ENCODE measurements at regions not wholly inside any gene's neighbourhood (a gene's known extent, or its start where the extent isn't known, plus 50 kb on each side); places are given as distances from the start of the nearest gene placed in this dataset.
A peak's percentile ranks its signal among the peaks of the same experiment; 100 is the strongest.

DNA sequence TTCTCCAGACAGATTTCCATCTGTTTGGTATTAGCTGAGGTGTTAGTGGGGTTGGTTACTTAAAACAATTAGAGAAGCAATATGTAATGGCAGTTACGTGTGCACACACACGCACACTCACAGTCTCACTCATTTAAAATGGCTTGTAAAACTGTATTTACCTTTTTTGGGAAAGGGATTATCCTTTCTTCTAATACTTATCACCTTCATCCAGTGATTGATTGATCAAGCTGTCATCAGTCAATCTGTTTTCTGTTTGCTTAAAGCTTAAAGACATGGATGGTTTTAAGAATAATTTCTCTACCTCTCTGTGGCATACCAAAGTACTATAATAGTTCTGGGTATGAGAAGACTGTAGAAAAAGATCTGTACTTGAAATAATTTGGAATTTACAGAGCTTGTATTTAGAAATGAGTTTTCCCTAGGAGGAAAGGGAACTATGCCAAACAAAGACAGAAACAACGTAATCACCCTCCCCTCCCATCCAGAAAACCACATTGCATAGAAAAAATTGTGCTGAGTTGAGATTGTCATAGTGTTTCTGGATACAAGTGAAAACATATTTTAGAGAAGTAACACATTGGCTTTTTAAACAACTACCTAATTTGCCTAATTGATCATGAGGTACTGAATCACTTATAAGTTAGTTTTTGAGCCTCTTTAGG is 455.8 kb downstream of the PCNX1 start:
- no peak for DNase-seq (ENCODE audit: low read depth)
- TF ChIP-seq CTCF (conservative IDR thresholded peaks at IDR 0.05; ENCODE audit: low read depth, low read length): no peak
- H3K4me3 ChIP-seq (ENCODE audit: low read length): no peak overlapping the region

- no peak overlapping the region for H3K4me3 ChIP-seq (ENCODE audit: low read length)
- DNase-seq (ENCODE audit: low read depth): no peak
- TF ChIP-seq CTCF (conservative IDR thresholded peaks at IDR 0.05; ENCODE audit: low read depth, low read length): no peak
Measured at GRCh38 chr14:71363946-71364925, 457.0 kb downstream of the PCNX1 start.

- DNase-seq (ENCODE audit: low read depth): no peak
- H3K4me3 ChIP-seq (ENCODE audit: low read length): no peak overlapping the region
- TF ChIP-seq CTCF (conservative IDR thresholded peaks at IDR 0.05; ENCODE audit: low read depth, low read length): no peak
Measured at GRCh38 chr14:71365361-71365760, 458.1 kb downstream of the PCNX1 start.

DNA sequence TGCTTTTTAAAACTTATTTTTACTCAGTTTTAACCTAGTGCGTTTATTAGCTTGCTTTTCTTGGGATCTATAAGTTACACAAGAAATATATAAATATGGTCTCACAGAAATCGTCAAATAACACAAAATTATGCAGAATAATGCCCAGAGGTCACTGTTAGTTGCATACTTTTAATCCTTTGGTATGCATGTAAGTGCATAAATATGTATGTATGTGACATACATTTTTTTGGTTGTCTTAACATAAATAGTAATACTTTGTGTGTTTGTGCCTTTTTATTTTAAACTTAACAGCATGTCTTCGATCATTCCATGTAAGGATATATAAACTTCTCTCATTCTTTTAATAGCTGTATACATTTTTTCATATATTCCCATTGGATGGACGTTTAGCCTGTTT is 459.6 kb downstream of the PCNX1 start:
- DNase-seq (ENCODE audit: low read depth): no peak
- H3K4me3 ChIP-seq (ENCODE audit: low read length): no peak overlapping the region
- no peak for TF ChIP-seq CTCF (conservative IDR thresholded peaks at IDR 0.05; ENCODE audit: low read depth, low read length)

DNA sequence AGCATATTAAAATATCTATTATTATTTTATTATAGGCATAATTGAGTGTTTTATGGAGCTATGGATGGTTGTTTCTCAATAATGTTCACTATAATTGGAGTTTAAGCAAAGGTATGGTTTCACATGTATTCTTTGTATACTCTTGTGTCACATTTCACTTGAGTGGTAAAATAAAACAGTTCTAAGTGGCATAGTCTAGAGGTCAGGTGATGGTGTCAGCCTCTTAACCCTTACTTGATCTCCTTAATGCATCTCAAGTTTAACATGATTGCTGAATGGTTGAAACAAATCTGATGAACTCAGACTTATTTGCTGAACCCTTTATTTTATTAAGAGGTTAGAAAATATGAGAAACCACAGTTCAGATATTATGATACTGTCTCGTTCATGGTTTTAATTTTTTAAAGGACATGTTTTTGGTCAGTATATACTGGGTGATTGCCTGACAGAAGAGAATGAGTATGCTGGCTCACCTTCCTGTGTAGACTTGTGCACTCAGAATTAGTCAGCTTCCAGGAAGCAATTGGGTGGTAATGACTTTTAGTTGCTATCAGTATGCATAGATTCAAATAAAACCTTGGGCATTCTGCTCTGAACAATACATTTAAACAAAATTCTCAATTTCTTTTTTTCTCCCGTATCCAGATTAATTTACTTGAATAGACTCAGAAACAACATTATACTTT is 464.6 kb downstream of the PCNX1 start:
- TF ChIP-seq CTCF (conservative IDR thresholded peaks at IDR 0.05; ENCODE audit: low read depth, low read length): no peak
- DNase-seq (ENCODE audit: low read depth): no peak
- H3K4me3 ChIP-seq (ENCODE audit: low read length): no peak overlapping the region

- DNase-seq (ENCODE audit: low read depth): peak; percentile 91
- TF ChIP-seq CTCF (conservative IDR thresholded peaks at IDR 0.05; ENCODE audit: low read depth, low read length): no peak
Measured at GRCh38 chr14:71372411-71372838, 465.2 kb downstream of the PCNX1 start.

More at GRCh38 chr14:71372411-71372838, 465.2 kb downstream of the PCNX1 start:
- no peak overlapping the region for H3K4me3 ChIP-seq (ENCODE audit: low read length)
